GM18498 (cell line): ENCODE measurements at regions not wholly inside any gene's neighbourhood (a gene's known extent, or its start where the extent isn't known, plus 50 kb on each side); places are given as distances from the start of the nearest gene placed in this dataset.
"Not testable (repeated sequence)": the region's sequence is repeated elsewhere in the genome, so short reads cannot be mapped to it uniquely, and the experiment has no call there.

Experiments used
- ATAC-seq: cut with Tn5 transposase; IDR thresholded peaks from one replicate; pipeline ENCODE4 v1.9.1; 2021; ENCODE audit warnings: mild to moderate bottlenecking, moderate library complexity; ENCODE audit not compliant: unreplicated experiment

DNA sequence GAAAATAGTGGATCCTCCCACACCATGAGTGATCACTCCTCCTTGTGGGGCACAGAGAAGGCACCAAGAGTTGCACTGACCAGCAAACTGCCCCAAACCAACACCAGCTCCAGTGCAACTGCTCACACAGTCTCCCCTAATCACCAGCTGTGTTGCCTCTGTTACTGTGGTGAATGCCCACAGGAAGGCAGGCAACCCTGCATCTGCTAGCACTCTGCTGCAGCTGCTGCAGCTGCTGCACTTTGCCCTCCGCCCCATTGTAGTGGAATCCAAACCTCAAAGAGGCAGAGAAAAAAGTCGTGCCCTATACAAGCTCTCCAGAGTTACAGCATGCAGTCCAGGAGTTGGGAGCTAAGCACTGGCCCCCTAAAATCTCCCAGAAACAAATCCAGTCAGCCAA lies 339.6 kb downstream of the TRIM36 start:
- no peak for ATAC-seq

DNA sequence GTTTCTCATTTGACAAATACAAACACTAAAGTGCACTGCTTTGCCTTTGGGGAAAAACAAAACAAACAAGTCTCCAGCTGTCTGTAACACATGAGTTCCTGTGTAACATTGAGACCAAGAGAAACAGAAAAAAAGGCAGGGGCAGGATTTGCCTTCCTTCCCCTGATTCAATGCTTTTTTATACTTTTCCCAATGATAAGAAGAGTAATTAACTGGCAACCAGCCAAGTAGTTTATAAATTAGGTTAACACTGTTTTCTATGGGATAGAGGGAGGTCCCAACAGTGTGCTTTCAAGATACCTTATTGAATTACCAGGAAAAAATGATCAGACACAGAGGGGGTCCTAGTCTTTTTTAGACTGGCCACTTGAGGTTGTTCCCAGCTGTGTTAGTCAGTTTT lies 346.8 kb downstream of the TRIM36 start:
- ATAC-seq: no peak

DNA sequence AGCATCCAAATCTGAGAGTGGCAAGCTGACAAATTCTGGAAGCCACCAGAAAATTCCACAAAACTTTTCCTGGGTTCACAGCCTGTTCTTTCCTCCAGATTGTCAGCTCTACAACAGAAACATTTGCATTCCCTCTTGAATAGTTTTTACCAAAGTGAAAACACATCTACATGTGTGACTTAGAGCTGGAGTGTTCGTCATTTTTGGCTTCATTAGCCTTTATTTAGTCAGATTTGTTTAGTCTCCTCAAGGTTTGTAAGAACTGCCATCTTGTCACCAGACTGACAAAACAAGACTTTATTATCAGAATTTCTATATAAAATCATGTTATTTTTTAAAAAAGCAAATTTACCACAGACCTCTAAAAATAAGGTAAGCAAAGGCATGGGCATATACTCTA lies 347.3 kb downstream of the TRIM36 start:
- no peak for ATAC-seq

DNA sequence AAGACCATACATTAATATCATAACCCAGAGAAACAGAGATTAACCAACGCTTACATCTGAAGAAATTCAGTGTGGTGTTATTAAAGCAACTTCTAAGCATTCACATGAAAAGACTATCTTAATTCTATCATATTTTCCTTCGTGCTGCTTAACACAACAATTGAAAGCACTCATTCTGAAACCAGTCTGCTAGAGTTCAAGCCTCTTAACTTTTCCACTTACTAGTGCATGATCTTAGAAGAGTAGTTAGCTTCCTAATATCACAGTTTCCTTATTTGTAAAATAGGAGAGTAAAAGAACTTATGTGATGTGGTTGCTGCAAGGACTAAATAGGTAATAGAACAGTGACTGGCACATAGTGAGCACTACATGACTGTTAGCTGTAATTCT lies 379.3 kb downstream of the TRIM36 start:
- ATAC-seq: no peak

DNA sequence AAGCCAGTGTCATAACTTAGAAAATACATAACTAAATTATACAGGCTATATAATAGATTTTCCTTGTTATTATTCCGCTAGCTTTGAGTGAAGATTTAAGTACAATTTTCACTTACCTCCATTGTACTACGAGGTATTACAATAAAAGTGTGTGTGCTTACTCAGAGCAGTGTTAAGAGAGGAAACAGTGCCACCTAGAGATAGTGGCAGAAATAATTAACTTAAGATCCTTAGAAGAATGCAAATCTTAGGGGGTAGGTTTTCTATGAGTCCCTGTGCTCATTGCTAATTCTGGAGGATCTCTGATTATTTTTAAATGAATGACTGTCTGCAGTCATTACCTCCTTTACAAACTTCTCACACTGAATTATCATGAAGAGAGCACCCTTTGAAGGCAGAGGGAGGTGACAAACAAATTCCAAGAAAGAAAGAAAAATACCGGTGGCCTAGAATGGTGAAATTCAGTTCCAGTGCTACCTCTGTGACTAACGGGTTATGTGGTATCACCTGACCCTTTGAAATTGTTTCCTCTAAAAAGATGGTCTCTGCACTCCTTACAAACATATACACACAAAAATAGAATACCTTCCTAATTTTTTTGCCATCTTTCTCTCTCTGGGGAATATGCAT lies 379.8 kb downstream of the TRIM36 start:
- ATAC-seq: peak; percentile 86

DNA sequence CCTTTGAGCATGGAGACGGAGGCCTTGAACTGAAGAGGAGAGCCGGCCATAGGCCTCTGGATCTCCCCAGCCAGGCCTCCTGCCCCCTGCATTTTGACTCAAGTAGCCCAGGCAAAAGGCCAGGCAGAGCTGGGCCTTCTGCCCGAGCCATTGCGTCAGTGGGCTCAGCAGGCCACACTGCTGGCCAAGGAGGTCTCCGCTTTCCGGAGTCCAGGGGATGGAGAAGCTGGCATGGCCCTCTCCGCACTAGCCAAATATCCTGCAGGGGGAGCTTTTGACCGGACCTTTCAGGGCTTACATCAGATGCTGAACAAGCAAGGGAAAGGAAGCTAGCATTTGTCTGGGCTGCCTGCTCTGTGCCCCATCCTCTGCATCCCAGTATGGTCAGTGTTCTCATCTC lies 386.8 kb downstream of the TRIM36 start:
- no peak for ATAC-seq

DNA sequence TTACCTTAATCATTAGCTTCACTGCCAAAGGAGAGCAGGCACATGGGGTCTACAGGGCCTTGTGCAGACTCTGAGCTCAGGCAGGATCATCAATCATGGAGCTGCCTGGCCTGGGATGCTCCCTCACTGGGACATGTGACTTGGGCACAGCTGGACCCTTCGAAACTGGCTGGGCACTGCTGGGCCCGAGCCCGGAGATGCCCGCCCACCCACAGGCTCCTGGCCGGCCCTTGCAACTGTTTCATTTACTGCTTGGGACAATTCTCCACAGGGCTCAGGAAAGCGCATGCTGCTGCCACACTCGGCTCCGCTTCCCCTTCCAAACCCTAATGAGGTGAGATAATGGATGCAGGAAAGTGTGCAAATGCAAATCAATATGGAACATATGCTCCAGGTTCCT lies 387.5 kb downstream of the TRIM36 start:
- no peak for ATAC-seq

DNA sequence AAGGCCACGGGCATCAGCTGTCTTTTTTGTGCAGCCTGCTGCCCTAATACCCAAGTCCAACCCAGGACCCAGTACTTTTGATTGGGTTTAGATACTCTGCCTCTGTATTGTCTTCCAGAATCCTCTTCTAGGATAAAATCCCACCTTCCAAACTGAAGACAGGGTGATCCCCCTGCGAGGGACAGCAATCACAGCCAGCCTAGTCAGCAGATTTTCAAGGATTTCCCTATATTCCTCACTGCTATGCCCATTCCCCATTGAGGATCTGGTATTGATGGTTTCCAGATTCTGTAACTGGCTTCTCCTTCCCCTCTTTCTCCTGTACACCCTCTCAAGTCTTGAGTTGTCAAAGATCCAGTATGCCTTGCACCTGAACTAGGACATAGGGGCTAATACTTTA lies 389.4 kb downstream of the TRIM36 start:
- no peak for ATAC-seq

DNA sequence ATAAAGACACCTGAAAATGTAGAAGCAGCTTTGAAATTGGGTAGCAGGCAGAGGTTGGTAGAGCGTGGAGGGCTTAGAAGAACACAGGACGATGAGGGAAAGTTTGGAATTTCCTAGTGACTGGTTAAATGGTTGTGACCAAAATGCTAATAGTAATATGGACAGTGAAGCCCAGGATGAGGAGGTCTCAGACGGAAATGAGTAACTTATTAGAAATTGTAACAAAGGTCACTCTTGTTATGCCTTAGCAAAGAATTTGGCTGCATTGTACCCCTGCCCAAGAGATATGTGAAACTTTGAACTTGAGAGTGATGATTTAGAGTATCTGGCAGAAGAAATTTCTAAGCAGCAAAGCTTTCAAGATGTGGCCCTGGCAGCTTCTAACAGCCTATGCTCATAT lies 382.5 kb downstream of the KCNN2 start:
- ATAC-seq: no peak

DNA sequence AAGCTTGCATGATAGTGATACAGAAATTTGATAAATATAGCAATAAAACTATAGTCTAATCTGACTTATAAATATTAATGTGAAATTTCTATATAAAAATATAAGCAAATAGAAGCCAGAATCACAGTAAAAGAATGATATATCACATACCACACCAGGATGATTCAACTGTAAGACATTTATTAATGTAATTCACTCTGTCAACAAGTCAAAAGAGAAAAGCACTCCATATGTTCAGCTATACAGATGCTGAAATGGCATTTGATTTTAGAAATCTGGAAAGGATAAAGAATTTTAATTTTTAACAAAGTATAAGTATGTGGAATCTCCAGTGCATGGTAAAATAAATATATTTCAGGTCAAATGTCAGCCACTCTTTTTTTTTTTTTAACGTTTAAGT lies 372.4 kb downstream of the KCNN2 start:
- ATAC-seq: no peak

DNA sequence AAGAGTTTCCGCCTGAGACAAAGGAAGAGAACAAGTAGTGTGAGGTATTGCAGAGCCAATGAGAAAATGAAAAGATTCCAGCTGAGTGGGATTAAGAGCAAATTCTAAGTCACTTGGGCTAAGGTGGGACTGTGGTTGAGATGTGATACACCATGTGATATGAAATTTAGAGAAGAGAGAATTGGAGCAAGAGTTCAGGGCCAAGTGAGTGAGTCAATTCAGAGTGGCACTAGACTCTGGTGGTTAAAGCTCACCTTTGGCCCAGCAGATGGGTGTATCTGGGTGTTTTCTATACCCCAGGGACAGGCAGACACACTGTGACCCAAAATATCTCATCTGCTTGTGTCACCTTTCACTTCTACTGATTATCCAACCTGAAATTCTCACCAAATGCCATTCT lies 368.1 kb downstream of the KCNN2 start:
- ATAC-seq: no peak

DNA sequence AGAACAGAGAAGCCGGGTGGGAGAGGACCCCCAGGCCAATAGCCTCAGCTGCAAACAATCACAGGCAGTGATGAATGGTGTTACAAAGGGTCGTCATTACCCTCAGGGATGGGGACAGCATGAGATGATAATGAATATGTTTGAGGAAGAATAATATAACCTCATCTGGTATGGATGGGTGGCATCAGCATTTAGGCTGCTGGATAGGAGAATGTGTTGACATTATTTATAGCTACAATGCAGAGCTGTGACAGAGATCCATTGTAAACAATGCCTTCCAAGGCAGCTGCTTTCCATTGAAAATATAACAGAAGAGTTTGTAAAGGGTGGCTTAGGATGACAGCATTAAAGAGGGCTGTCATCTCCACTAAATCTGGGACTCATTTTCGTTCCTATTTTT lies 365.5 kb downstream of the KCNN2 start:
- no peak for ATAC-seq

DNA sequence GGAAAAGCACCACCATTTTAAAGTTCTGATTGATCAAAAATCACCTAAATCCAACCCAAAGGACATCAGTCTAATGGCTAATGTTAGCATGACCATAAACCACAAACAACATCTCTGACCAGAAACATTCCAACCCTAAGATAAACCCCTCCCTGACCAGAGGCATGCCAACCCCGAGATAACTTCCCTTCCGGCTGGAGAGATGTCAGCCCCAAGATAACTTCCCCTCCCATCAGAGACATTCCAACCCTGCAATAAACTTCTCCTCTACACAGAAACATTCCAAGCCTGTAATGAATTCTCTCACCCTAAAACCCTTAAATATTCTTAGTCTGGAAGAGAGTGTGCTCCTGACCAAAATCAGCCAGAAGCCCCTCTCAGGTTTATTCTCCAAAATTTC lies 364.3 kb downstream of the KCNN2 start:
- no peak for ATAC-seq

DNA sequence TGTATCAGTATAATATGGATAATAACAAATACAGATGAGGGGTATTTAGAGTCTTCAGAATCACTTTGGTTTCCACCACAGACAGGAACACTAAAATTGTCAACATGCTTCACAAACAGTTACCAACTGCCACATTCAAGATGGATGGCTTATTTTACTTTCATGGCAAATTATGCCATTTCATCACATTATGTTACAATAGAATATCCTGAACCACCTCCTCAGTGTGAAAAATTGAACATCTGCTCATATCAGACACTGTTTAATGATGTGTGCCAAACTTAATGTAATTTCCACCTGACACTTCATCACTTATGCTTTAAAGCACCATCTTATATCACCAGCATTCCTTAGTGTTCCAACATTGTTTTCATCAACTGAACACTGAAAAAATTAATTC lies 357.4 kb downstream of the KCNN2 start:
- no peak for ATAC-seq

DNA sequence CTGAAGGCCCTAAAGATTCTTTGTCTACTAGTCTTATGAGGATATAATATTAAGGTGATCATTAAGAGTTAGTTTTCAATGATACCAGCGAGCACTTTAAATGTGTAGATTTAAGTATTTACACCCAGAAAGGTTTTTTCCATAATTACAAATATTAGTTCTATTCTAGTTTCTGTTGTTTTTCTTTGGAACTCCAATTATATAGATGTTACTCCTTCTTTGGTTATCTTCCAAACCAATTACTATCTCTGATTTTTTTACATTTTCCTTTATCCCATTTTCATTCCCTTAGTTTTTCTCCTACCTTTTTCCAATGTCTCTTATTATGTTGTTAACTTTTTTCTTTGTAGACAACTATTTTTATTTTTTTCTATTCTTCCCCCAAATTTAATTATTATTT lies 355.1 kb downstream of the KCNN2 start:
- no peak for ATAC-seq

DNA sequence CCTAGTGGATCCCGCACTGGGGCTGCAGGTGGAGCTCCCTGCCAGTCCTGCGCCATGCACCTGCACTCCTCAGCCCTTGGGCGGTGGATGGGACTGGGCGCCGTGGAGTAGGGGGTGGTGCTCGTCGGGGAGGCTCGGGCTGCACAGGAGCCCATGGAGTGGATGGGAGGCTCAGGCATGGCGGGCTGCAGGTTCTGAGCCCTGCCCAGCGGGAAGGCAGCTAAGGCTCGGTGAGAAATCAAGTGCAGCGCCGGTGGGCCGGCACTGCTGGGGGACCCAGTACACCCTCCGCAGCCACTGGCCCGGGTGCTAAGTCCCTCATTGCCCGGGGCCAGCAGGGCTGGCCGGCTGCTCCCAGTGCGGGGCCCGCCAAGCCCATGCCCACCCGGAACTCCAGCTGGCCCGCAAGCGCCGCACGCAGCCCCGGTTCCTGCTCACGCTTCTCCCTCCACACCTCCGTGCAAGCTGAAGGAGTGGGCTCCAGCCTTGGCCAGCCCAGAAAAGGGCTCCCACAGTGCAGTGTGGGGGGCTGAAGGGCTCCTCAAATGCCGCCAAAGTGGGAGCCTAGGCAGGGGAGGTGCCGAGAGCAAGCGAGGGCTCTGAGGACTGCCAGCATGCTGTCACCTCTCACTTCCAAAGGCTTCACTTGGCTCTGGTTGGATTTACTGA lies 342.5 kb downstream of the KCNN2 start:
- not testable (repeated sequence) for ATAC-seq

DNA sequence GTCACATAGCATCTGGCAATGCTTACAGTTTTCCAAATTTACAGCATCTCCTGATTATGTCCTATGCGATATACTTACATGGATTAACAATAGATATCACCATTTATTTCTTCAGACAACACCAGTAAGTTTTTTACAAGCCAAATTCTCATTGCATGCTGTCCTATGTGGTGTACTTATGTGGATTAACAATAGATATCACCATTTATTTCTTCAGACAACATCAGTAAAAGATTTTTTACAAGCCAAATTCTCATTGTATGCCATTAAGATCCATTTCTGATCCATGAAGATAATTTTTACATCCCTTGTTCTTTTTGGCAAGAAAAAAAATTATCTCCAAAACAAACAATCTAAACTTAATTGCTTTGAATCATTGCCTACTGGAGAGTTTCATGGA lies 340.9 kb downstream of the KCNN2 start:
- ATAC-seq: no peak

DNA sequence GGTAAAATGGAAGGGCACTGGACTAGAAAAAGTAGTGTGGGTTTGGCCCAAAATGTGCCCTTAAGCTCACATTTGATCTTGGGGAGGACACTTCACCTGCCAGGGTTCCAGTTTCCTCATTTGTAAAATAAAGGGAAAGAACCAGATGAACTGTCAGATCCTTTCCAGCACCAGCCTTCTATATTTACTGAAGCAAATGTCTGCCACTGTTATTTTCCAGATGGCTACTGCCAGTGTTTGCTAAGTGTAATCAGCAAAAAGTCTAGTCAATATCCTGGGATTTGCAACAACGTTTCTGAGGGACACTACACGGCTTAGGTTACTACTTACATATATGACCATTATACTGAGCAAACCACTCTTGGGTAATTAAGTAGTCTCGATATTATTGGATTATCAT lies 340.3 kb downstream of the KCNN2 start:
- ATAC-seq: no peak

DNA sequence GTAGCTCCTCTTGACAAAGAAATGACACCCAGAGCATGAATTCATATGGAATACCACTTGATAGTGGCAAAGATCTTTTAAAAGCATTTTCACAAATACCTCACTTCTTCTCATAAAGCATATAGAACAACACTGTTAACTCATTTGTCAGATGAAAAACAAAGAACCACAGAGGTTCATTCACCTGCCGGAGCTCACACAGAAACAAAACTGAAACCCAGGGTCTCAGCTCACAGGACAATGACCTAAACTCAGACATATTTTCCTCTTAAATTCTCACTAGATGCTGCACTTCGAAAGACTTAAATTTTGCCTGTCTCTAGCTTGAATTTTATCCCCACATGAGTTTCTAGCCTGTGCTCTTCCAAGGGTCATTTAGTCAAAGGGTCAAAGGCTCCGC lies 339.0 kb downstream of the KCNN2 start:
- no peak for ATAC-seq

DNA sequence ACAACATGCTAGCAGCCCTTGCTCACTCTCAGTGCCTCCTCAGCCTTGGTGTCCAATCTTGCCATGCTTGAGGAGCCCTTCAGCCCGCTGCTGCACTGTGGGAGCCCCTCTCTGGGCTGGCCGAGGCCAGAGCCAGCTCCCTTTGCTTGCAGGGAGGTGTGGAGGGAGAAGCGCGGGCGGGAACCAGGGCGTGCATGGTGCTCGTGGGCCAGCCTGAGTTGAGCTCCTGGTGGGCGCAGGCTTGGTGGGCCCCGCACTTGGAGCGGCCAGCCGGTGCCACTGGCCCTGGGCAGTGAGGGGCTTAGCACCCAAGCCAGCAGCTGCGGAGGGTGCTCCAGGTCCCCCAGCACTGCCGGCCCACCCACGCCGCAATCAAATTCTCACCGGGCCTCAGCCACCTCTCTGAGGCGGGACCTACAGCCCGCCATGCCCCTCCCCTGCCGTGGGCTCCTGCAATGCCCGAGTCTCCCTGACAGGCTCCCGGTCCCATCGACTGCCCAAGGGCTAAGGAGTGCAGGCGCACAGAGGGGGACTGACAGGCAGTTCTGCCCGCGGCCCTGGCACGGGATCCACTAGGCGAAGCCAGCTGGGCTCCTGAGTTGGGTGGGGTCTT lies 333.5 kb downstream of the KCNN2 start:
- ATAC-seq: no peak

DNA sequence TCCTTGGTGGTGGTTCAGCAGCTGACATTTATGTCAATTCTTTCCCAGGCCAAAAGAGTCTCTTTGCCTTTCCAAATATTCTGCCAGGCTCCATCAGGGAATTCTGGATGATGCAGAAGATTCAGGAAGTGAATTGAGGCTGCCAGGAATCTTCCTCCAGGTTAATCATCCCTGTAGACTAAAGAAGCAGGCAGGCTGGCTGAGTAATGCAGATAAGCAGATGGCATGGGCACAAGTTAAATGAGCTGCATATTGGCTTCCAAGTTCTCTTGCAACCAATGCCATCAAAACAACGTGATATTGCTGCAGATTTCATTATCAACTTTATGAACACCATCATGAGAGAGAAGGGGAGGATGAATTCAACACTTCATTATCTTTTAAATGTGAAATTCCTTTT lies 324.5 kb downstream of the KCNN2 start:
- ATAC-seq: no peak

DNA sequence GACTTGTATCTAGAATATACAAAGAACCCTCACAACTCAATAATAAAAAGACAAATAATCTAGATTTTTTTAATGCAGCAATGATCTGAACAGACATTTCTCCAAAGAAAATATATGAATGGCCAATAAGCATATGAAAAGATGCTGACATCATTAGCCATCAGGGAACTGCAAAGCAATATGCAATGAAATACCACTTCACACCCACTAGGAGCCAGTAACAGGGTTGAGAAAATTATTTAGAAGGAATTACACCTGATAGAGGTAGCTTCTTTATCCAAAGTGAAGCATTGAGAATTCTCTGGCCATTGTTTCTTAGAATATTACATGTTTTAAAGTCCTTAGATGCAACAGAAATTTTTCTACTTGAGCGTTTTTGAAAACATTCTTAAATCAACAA lies 316.9 kb downstream of the KCNN2 start:
- no peak for ATAC-seq

DNA sequence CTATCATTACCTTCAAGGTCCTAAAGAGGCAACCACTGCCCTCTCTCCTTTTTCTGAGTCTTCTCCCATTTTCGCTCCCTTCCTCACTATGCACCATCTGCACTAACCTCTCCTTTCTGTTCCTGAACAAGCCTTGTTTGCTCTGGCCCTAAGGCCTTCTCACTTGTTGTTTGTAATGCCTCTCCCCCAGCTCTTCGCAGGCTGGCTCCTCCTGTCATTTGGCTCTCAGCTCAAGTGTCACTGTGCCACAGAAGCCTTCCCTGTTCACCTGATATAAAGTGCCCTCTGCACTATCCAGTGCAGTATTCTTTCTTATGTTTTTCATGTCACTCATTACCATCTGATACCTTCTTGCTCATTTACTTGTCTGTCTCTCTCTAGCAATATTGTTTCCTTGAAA lies 303.7 kb downstream of the KCNN2 start:
- no peak for ATAC-seq
